ENCODE measurements at regions not wholly inside any gene's neighbourhood (a gene's known extent, or its start where the extent isn't known, plus 50 kb on each side); places are given as distances from the start of the nearest gene placed in this dataset.

DNA sequence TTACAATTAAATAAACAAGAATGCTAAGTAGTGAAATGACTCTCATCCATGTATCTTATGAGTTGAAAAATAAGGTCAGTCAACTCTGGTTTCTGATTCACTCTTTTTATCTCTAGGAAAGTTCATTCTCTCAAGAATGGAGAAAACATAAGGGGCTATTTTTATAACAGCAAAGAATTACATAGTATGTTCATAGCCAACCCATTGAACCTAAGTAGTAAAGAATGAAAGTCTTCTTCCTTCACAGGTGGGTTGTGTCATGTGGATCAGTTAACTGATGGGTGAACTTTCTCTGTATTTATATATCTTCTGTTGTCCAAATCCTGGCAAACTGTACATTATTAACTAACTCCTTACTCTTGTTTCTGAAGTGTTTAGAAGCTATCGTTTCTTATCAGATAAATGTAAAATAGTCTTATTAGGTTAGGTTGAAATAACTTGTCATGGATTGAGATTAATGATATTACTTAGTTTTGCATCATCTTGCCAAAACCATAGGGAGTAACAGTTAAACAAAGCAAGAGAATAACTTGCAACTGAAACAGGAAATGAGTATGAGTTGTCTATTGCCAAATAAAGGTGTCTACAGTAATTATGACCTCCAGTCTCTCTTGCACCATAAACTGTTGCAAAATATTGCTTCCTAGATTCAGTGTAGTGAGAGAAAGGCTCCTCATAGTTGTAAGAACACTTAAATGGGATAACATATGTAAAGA lies 86.8 kb downstream of the ANKRD7 start:
- no peak for DNase-seq
- ATAC-seq = no peak
- in situ Hi-C loops (cut with MboI; ENCODE audit: low sequenced_read_pairs in 4 of 4) = no loop called here
- H3K4me1 ChIP-seq = no peaks in the 10 kb centered on the region
- H3K4me3 ChIP-seq = no peak overlapping the region
- TF ChIP-seq CTCF (IDR thresholded peaks at IDR 0.05 in 4 of 5, conservative IDR thresholded peaks at IDR 0.05 in 1 of 5) (no peak), POLR2A (IDR thresholded peaks at IDR 0.05) (no peak)
- no peaks in the 10 kb centered on the region for H3K27me3 ChIP-seq
- H3K36me3 ChIP-seq = no peaks in the 10 kb centered on the region
- H3K9me3 ChIP-seq = no peaks in the 10 kb centered on the region
- no peak overlapping the region for H3K27ac ChIP-seq
- intact Hi-C loops (cut with DNase I; ENCODE audit: low total_unique reads) = no loop called here

DNA sequence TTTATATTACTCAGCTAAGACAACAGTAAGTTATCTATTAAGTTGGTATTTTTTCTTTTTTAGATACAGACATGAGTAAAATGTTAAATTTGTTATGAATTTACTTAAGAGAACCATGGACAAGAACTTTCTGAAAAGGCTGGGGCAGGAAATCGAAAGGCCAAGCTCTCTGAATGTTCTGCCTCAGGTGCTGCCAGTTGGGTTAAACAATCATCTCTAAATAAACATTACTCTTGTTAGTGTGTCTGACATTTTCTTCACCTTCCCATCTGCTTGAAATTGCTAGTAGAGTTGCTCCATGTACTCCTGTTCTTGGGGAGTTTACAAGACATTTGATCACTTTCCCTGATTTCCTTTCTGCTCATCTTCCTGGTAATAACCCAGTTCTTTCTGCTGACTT lies 87.5 kb downstream of the ANKRD7 start:
- Histone ChIP-seq H3K4me3 (no peak overlapping the region), H3K4me1 (no peaks in the 10 kb centered on the region), H3K9me3 (no peaks in the 10 kb centered on the region), H3K27ac (no peak overlapping the region), H3K27me3 (no peaks in the 10 kb centered on the region), H3K36me3 (no peaks in the 10 kb centered on the region)
- TF ChIP-seq CTCF (IDR thresholded peaks at IDR 0.05 in 4 of 5, conservative IDR thresholded peaks at IDR 0.05 in 1 of 5) (no peak), POLR2A (IDR thresholded peaks at IDR 0.05) (no peak)
- DNase-seq = no peak
- ATAC-seq = no peak
- in situ Hi-C loops (cut with MboI; ENCODE audit: low sequenced_read_pairs in 4 of 4) = no loop called here
- intact Hi-C loops (cut with DNase I; ENCODE audit: low total_unique reads) = no loop called here

DNA sequence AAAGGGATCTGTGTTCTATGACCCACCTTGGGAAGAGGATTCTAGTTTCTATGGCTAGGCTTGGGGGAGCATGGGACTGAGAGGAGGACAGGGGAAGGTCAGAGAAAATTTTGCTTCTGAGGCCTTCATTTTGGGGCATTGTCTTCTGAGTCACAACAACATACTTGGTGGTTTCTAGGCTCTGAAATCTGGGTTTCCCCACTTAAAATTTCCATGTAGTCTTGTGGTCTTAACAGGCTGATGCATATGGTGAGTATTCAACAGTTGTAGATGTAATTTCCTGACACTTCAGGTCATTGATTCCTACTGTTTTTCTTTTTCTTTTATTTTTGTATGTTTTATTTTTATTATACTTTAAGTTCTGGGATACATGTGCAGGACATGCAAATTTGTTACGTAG lies 88.5 kb downstream of the ANKRD7 start:
- in situ Hi-C loops (cut with MboI; ENCODE audit: low sequenced_read_pairs in 4 of 4) = no loop called here
- no peaks in the 10 kb centered on the region for H3K36me3 ChIP-seq
- intact Hi-C loops (cut with DNase I; ENCODE audit: low total_unique reads) = no loop called here
- H3K27ac ChIP-seq = no peak overlapping the region
- H3K4me1 ChIP-seq = no peaks in the 10 kb centered on the region
- no peaks in the 10 kb centered on the region for H3K27me3 ChIP-seq
- TF ChIP-seq CTCF (IDR thresholded peaks at IDR 0.05 in 4 of 5, conservative IDR thresholded peaks at IDR 0.05 in 1 of 5) = no peak
- no peak for TF ChIP-seq POLR2A (IDR thresholded peaks at IDR 0.05)
- DNase-seq (no peak), ATAC-seq (no peak)
- H3K4me3 ChIP-seq = no peak overlapping the region
- H3K9me3 ChIP-seq = no peaks in the 10 kb centered on the region

GRCh38 chr7:118324790-118325449 lies 100.4 kb downstream of the ANKRD7 start:
- H3K36me3 ChIP-seq = no peaks in the 10 kb centered on the region
- no peaks in the 10 kb centered on the region for H3K27me3 ChIP-seq
- intact Hi-C loops (cut with DNase I; ENCODE audit: low total_unique reads) (no loop called here), in situ Hi-C loops (cut with MboI; ENCODE audit: low sequenced_read_pairs in 4 of 4) (no loop called here)
- no peaks in the 10 kb centered on the region for H3K9me3 ChIP-seq
- DNase-seq (no peak), ATAC-seq (no peak)
- no peak overlapping the region for H3K27ac ChIP-seq
- no peak overlapping the region for H3K4me3 ChIP-seq
- no peak for TF ChIP-seq CTCF (IDR thresholded peaks at IDR 0.05 in 4 of 5, conservative IDR thresholded peaks at IDR 0.05 in 1 of 5)
- no peak for TF ChIP-seq POLR2A (IDR thresholded peaks at IDR 0.05)
- H3K4me1 ChIP-seq = no peaks in the 10 kb centered on the region

All from gastrocnemius medialis (tissue), 4 donors.